T-helper 1 cell treated with Interleukin-12 subunit alpha and Interleukin-12 subunit beta and Interleukin-4 antibody, amounts not matched to agents 30 ng/mL and 1 ng/mL, for 36 hours (primary cell): ENCODE measurements at regions not wholly inside any gene's neighbourhood (a gene's known extent, or its start where the extent isn't known, plus 50 kb on each side); places are given as distances from the start of the nearest gene placed in this dataset.
"Not testable (repeated sequence)": the region's sequence is repeated elsewhere in the genome, so short reads cannot be mapped to it uniquely, and the experiment has no call there.

ENCODE experiments used
- intact Hi-C: fragments of 100-400 bp; cut with micrococcal nuclease; formaldehyde crosslinking; loops from one replicate; pipeline ENCODE4 v1.15.1; 2024

DNA sequence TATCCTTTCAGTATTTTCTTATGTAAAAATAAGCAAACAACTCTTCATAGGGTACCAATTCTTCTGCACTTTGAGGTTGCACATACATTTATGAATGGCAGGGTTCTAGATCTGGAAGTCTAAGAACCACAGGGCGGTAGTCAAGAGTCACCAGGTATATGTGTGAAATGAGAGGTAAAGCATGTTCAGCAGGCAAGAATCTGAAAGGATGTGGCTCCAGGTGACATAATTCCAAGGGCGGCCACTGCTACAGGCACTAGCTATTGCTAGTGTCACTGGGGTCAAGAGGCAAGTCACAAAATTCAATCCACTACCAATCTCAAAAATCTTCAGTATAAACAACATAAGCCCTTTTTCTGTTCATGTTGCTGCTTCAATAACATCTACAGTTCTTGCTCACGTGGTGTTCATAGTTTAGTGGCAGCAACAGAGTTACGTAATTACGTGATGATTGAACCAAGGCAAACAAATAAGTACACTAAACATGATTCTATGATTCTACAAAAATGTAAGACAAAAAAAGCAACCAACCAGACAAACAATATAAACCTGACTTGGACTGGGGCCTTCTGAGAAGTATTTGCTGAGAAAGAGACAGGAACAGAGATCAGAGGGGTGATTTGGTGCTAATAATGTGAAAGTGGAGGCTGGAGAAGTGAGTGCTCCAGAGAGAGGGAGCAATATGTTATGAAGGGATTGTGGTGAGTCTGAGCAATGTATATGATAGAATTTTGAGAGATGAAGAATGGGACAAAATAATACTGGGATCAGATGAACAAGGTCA, 101.7 kb downstream of the NAA11 start:
- intact Hi-C loops, result no loop called here

DNA sequence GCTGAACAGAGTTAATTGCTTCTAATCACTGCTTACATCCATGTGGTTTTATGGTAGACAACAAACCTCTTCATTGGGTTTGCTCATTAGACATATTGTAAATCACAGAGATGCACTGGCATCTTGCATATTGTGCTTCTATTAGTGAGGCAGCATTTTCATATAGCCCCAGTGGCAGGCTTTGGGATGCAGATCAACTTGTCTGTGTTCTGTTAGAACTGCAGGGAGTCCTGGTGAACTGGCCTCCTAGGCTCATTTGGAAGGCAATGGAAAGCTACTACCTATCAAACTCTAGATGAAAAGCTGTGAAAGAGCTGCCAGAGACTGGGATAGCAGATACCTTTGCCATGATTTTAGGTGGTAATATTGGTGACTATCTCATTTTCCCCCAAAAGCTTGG, 108.8 kb downstream of the NAA11 start:
- intact Hi-C loops, result no loop called here

GRCh38 chr4:79213702-79214101, 112.2 kb downstream of the NAA11 start:
- intact Hi-C loops, result no loop called here

DNA sequence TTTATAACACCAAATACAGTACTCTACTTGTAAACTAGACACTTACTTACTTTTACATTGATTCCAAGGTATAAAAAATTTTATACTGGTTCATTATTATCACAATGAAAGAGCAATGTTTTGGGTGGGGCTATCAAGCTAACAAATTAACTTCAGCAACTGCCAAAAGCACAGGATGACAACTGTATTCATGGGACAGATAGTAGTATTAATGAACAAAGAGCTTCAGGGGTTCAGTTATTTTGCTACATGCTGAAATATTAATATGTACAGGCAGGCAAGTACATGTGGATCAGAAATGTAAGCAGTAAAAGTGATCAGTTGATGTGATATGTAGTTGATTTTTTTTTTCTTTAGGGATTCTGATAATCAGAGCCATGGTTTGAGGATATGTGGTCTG, 112.9 kb downstream of the NAA11 start:
- intact Hi-C loops, result no loop called here

DNA sequence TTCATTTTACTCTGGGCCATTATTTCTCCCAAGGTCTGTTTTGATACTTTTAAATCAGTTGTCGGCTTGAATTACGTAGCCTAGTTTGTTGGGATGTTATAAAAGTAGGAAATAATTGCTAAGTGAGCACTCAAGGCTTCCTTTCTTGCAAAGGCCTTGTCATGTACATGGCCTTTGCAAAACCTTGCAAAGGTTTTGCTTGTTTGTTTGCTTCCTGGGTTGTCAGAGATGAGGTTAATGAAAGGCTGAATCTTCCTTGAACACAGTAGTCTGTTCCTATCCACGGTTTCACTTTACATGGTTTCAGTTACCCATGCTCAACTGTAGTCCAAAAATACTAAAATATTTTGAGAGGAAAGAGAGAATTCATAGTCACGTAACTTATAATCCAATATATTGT, 113.5 kb downstream of the NAA11 start:
- intact Hi-C loops, result no loop called here

- intact Hi-C loops, result no loop called here
Observed at GRCh38 chr4:79211490-79211889, 114.4 kb downstream of the NAA11 start.

DNA sequence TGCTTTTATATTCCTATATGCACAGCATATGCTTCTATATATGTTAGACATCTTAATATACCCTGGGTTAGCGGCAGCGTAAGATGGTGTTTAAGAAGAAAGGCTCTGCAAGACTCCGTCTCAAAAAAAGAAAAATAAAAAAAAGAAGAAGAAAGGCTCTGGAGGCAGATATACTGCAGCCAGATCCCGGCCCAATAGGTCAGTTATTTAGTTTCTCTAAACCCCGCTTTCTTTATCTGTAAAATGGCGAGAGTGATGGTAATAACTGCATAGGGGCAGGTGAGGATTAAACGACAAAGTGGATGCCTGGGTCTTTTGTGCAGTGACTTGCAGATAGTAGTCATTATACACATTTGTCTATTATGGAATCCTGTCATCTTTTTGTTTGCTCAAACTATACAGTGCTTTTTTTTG, 115.2 kb downstream of the NAA11 start:
- intact Hi-C loops, result no loop called here

- intact Hi-C loops, result no loop called here
Observed at GRCh38 chr4:79209822-79210635, 115.8 kb downstream of the NAA11 start.

- intact Hi-C loops, result no loop called here
Observed at GRCh38 chr4:79209081-79209480, 116.8 kb downstream of the NAA11 start.

DNA sequence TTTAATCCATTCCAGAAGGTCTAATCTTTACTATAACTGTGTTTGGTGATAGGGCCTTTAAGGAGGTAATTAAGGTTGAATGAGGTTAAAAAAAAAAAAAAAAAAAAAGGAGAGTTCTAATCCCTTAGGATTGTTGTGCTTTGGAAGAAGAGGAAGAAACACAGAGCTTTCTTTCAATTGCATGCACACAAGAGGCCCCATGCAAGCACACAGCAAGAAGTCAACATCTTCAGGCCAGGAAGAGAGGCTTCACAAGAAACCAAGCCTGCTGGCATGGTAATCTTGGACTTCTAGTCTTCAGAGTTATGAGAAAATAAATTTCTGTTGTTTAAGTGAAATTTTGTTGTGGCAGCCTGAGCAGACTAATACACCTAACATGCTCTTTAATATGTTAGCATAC, 118.6 kb downstream of the NAA11 start:
- intact Hi-C loops, result no loop called here

DNA sequence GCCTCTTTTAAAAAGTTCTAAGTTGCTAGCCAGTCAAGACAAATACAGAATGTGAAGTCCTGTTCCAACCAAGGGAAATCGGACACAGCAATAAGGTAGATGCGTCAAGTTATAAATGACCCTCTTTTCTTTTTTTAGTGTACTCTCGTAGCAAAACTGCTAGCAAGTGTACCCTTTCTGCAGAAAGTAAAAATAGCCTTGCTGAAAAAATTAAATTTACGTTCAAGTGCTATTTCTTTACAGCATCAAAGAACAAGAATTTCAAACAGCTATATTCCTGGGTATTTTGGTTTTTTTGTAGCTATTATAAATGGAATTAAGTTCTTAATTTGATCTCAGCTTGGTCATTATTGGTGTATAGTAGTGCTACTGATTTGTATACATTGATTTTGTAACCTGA, 119.2 kb downstream of the NAA11 start:
- intact Hi-C loops, result no loop called here

GRCh38 chr4:79205121-79205520, 120.7 kb downstream of the NAA11 start:
- intact Hi-C loops, result no loop called here

DNA sequence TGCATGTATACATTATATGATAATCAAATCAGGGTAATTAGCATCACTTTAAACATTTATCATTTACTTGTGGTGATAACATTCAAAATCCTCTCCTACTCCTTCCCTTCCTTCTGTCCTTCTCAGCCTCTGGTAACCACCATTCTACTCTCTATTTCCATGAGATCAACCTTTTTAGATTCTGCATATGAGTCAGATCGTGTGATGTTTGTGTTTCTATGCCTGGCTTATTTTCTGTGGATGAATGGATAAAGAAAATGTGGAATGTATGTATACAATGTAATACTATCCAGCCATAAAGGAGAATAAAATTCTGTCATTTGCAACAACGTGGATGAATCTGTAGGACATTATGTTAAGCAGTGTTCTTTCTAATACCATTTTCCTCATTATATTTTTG, 123.9 kb downstream of the NAA11 start:
- intact Hi-C loops, result no loop called here

DNA sequence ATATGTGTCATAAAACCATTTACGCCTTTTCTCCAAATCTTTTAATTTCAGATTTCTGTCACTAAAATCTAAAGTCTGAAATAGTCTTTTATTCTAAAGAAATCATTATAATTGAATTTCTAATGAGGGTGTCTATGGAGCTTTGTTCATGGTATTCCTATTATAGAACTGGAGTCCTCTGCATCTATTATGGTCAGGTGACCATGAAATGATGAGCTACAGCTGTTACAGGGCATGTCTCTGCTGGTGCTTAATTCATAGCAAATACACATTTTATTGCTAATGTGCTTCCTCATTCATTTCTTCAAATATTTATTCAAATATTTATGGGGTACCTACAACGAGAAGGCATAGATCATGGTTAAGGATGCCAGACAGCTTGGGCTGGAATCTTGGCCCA, 126.1 kb downstream of the NAA11 start:
- intact Hi-C loops, result no loop called here

- intact Hi-C loops, result no loop called here
Observed at GRCh38 chr4:79198951-79199587, 126.8 kb downstream of the NAA11 start.

DNA sequence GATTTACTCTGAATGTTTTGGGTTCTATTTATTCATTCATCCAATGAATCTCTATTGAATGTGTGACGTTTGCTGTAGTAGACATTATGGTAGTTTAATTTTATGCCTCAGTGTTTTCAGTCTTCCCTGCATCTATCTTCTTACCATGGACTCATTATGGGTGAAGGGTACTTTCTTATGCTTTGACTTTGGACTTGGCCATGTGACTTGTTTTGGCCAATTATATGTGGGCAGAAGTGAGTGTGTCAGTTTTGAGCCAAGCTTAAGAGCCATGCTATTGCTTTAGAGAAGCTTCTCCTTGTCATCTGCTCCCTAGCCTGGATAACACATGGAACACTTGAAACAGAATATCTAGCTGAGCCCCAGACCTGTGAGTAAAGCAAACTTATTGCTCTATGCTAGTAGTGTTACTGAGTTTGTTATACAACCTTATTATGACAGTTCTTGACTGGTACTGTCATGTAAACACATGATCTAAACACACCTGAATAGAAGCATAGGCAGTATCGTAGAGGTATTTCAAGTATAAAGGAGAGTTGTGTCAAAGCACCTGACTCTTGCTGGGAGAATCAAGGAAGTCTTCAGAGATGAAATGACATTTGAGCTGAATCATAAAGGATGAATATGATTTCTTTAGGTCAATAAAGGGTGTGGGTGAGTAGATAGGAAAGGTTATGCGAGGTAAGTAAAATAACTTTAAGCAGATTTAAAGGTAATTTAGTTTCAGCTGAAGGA, 128.4 kb downstream of the NAA11 start:
- intact Hi-C loops, result no loop called here

DNA sequence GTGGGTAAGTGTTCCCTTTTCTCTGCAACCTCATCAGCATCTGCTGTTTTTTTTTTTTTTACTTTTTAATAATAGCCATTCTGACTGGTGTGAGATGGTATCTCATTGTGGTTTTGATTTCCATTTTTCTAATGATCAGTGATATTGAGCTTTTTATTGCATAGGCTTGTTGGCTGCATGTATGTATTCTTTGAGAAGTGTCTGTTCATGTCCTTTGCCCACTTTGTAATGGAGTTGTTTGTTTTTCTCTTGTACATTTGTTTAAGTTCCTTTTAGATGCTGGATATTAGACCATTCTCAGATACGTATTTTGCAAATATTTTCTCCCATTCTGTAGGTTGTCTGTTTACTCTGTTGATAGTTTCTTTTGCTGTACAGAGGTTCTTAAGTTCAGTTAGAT, 134.6 kb downstream of the NAA11 start:
- intact Hi-C loops, result not testable (repeated sequence)

GRCh38 chr4:79185526-79186045, 140.3 kb downstream of the NAA11 start:
- intact Hi-C loops, result no loop called here

GRCh38 chr4:79184476-79184875, 141.4 kb downstream of the NAA11 start:
- intact Hi-C loops, result no loop called here

- intact Hi-C loops, result no loop called here
Observed at GRCh38 chr4:79182209-79182608, 143.7 kb downstream of the NAA11 start.

- intact Hi-C loops, result no loop called here
Observed at GRCh38 chr4:79181190-79181589, 144.7 kb downstream of the NAA11 start.
